Vagina (tissue), 2 donors: ENCODE measurements at regions not wholly inside any gene's neighbourhood (a gene's known extent, or its start where the extent isn't known, plus 50 kb on each side); places are given as distances from the start of the nearest gene placed in this dataset.

Experiments
- DNase-seq, 2 donors: peaks; one replicate each; pipeline ENCODE4 v3.0.0-alpha.2; 2017; ENCODE audit errors: extremely low spot score in 2 of 2
- H3K27ac ChIP-seq: fragments of 200-600 bp; sonication (generic); one replicate; pipeline ENCODE4 v1.5.1; 2019
- H3K27me3 ChIP-seq: fragments of 200-600 bp; sonication (generic); one replicate; pipeline ENCODE4 v1.5.1; 2019
- H3K36me3 ChIP-seq, 2 donors: fragments of 200-600 bp; sonication (generic); one replicate each; pipeline ENCODE4 v1.5.1; 2017 to 2019
- H3K4me1 ChIP-seq: fragments of 200-600 bp; sonication (generic); one replicate; pipeline ENCODE4 v1.5.1; 2019
- H3K4me3 ChIP-seq, 2 donors: fragments of 200-600 bp; sonication (generic); 1 replicate in 1 of 2; 2 replicates in 1 of 2; pipeline ENCODE4 v1.5.1; 2016 to 2019
- H3K9me3 ChIP-seq: fragments of 200-600 bp; sonication (generic); one replicate; pipeline ENCODE4 v1.5.1; 2019
- CTCF ChIP-seq, 3 experiments: fragments of 450-650 bp in 2 of 3; fragments of 200-600 bp in 1 of 3; sonication (generic) in 1 of 3; IDR thresholded peaks; one replicate each; pipeline ENCODE4 v1.5.1; 2017 to 2019; ENCODE audit warnings: antibody characterized with exemption in 3 of 3, mild to moderate bottlenecking in 2 of 3, moderate library complexity in 2 of 3
- POLR2A ChIP-seq, 2 donors: fragments of 450-650 bp; IDR thresholded peaks; one replicate each; pipeline ENCODE4 v1.6.1; 2017; ENCODE audit warnings: antibody characterized with exemption in 2 of 2, mild to moderate bottlenecking in 2 of 2, moderate library complexity in 2 of 2
- POLR2AphosphoS5 ChIP-seq, 2 donors: sonication (generic); formaldehyde crosslinking; IDR thresholded peaks; one replicate each; pipeline ENCODE4 v1.9.0; 2017; ENCODE audit warnings: antibody characterized with exemption in 2 of 2, mild to moderate bottlenecking in 2 of 2, low read depth in 1 of 2; ENCODE audit not compliant: insufficient read depth in 1 of 2
- intact Hi-C: fragments of 100-400 bp; cut with DNase I; formaldehyde crosslinking; loops from one replicate; pipeline ENCODE4 v1.15.1; 2023

- Histone ChIP-seq H3K9me3 (no peaks in the 10 kb centered on the region), H3K36me3 (no peaks in the 10 kb centered on the region), H3K4me1 (no peaks in the 10 kb centered on the region), H3K4me3 (no peak overlapping the region), H3K27ac (no peak overlapping the region), H3K27me3 (no peaks in the 10 kb centered on the region)
- no peak for DNase-seq
- TF ChIP-seq POLR2AphosphoS5 (IDR thresholded peaks at IDR 0.05; ENCODE audit: insufficient read depth in 1 of 2, low read depth in 1 of 2) (no peak), CTCF (IDR thresholded peaks at IDR 0.05) (no peak), POLR2A (IDR thresholded peaks at IDR 0.05) (no peak)
- intact Hi-C loops: no loop called here
These were observed 192.8 kb downstream of the FCRL5 start for GRCh38 chr1:157359314-157360022.

DNA sequence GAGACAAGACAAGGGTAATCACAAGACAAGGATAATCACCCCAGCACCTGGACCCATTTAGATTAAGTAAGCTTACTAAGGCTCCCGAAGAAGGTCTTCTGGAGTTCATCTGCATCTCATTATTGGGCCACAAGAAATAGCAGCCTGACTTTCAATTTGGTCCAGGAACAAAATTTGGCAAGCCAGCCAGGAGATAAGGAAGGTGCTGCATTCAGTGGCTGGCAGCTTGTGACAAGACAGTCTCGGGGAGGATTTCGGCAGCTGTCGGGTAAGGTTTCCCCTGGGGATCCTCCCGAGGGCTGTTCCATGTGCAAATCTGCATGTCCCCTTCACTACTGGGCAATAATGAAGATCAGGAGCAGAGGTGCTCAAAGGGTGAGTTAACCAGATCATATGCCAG is 195.2 kb downstream of the FCRL5 start:
- intact Hi-C loops: no loop called here
- no peaks in the 10 kb centered on the region for H3K27me3 ChIP-seq
- no peaks in the 10 kb centered on the region for H3K9me3 ChIP-seq
- TF ChIP-seq POLR2AphosphoS5 (IDR thresholded peaks at IDR 0.05; ENCODE audit: insufficient read depth in 1 of 2, low read depth in 1 of 2): no peak
- TF ChIP-seq CTCF (IDR thresholded peaks at IDR 0.05): no peak
- TF ChIP-seq POLR2A (IDR thresholded peaks at IDR 0.05): no peak
- H3K4me1 ChIP-seq: no peaks in the 10 kb centered on the region
- no peaks in the 10 kb centered on the region for H3K36me3 ChIP-seq
- H3K4me3 ChIP-seq: no peak overlapping the region
- no peak for DNase-seq
- H3K27ac ChIP-seq: no peak overlapping the region

- H3K27ac ChIP-seq: no peak overlapping the region
- H3K36me3 ChIP-seq: no peaks in the 10 kb centered on the region
- H3K4me1 ChIP-seq: no peaks in the 10 kb centered on the region
- intact Hi-C loops: no loop called here
- no peak overlapping the region for H3K4me3 ChIP-seq
- DNase-seq: no peak
- TF ChIP-seq CTCF (IDR thresholded peaks at IDR 0.05): no peak
- TF ChIP-seq POLR2A (IDR thresholded peaks at IDR 0.05): no peak
- no peak for TF ChIP-seq POLR2AphosphoS5 (IDR thresholded peaks at IDR 0.05; ENCODE audit: insufficient read depth in 1 of 2, low read depth in 1 of 2)
- no peaks in the 10 kb centered on the region for H3K27me3 ChIP-seq
- no peaks in the 10 kb centered on the region for H3K9me3 ChIP-seq
These were observed 195.7 kb downstream of the FCRL5 start for GRCh38 chr1:157356601-157357000.

GRCh38 chr1:157353546-157353945 is 198.8 kb downstream of the FCRL5 start:
- Histone ChIP-seq H3K27me3 (no peaks in the 10 kb centered on the region), H3K27ac (no peak overlapping the region), H3K36me3 (no peaks in the 10 kb centered on the region), H3K4me3 (no peak overlapping the region), H3K9me3 (no peaks in the 10 kb centered on the region), H3K4me1 (no peaks in the 10 kb centered on the region)
- no peak for DNase-seq
- intact Hi-C loops: no loop called here
- TF ChIP-seq POLR2A (IDR thresholded peaks at IDR 0.05) (no peak), CTCF (IDR thresholded peaks at IDR 0.05) (no peak), POLR2AphosphoS5 (IDR thresholded peaks at IDR 0.05; ENCODE audit: insufficient read depth in 1 of 2, low read depth in 1 of 2) (no peak)

DNA sequence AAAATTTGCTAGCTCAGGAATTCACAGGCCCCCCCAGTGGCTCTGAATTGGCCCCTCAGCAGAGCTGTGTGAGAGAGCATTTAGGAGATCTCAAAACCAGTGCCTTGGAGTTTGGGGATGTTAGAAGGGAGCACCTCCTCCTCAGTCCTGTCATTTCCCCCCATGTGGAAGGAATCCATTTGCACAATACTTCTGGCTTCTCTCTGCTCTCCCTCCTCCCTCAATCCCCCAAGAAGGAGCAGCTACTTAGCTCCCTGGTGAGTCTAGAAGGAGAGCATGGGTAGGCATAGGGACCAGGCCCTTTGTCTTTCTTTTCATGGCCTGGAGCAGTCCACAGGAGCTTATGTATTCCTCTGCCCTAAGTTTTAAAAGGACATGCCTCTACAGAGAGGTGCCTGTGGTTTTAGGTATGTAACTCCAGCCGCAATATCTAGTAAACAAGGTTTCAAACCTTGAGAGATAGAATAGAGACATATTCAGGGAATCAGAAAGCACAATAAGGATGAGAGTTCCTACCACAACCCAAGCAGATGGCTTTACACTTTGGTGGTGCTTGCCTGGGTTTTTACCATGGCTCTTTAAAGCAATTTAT is 199.4 kb downstream of the FCRL5 start:
- intact Hi-C loops: no loop called here
- H3K4me1 ChIP-seq: no peaks in the 10 kb centered on the region
- no peak for DNase-seq
- no peak overlapping the region for H3K27ac ChIP-seq
- H3K27me3 ChIP-seq: no peaks in the 10 kb centered on the region
- no peak overlapping the region for H3K4me3 ChIP-seq
- H3K9me3 ChIP-seq: no peaks in the 10 kb centered on the region
- no peaks in the 10 kb centered on the region for H3K36me3 ChIP-seq
- TF ChIP-seq POLR2AphosphoS5 (IDR thresholded peaks at IDR 0.05; ENCODE audit: insufficient read depth in 1 of 2, low read depth in 1 of 2): no peak
- TF ChIP-seq CTCF (IDR thresholded peaks at IDR 0.05): no peak
- TF ChIP-seq POLR2A (IDR thresholded peaks at IDR 0.05): no peak
